NCI-H2029 treated with DMSO at 0.1 percent for 48 hours (cell line): ENCODE measurements at regions not wholly inside any gene's neighbourhood (a gene's known extent, or its start where the extent isn't known, plus 50 kb on each side); places are given as distances from the start of the nearest gene placed in this dataset.
"Not testable (repeated sequence)": the region's sequence is repeated elsewhere in the genome, so short reads cannot be mapped to it uniquely, and the experiment has no call there.

Source experiments
- DNase-seq: peaks from one replicate; lab custom pipeline; 2025; lab: John Stamatoyannopoulos, UW

- no peak for DNase-seq
Measured at GRCh38 chr15:81939604-81940440, 106.0 kb downstream of the MEX3B start.

- no peak for DNase-seq
Measured at GRCh38 chr15:81937189-81937588, 108.6 kb downstream of the MEX3B start.

GRCh38 chr15:81930582-81931369 lies 115.0 kb downstream of the MEX3B start:
- no peak for DNase-seq

GRCh38 chr15:81929557-81929956 lies 116.3 kb downstream of the MEX3B start:
- DNase-seq: no peak

- no peak for DNase-seq
Measured at GRCh38 chr15:81926981-81927380, 118.8 kb downstream of the MEX3B start.

GRCh38 chr15:81924729-81925128 lies 121.1 kb downstream of the MEX3B start:
- no peak for DNase-seq

GRCh38 chr15:81923561-81924350 lies 122.1 kb downstream of the MEX3B start:
- no peak for DNase-seq

GRCh38 chr15:81922143-81922542 lies 123.7 kb downstream of the MEX3B start:
- no peak for DNase-seq

- no peak for DNase-seq
Measured at GRCh38 chr15:81921163-81921562, 124.7 kb downstream of the MEX3B start.

GRCh38 chr15:81918767-81919166 lies 127.1 kb downstream of the MEX3B start:
- DNase-seq: not testable (repeated sequence)

GRCh38 chr15:81916451-81916850 lies 129.4 kb downstream of the MEX3B start:
- no peak for DNase-seq

- no peak for DNase-seq
Measured at GRCh38 chr15:81915990-81916389, 129.8 kb downstream of the MEX3B start.

- peak; percentile 9 for DNase-seq
Measured at GRCh38 chr15:81914734-81915256, 131.0 kb downstream of the MEX3B start.

- no peak for DNase-seq
Measured at GRCh38 chr15:81914333-81914732, 131.5 kb downstream of the MEX3B start.

- DNase-seq: no peak
Measured at GRCh38 chr15:81911022-81911971, 134.5 kb downstream of the MEX3B start.

- no peak for DNase-seq
Measured at GRCh38 chr15:81910355-81911021, 135.3 kb downstream of the MEX3B start.

GRCh38 chr15:81909011-81909358 lies 136.8 kb downstream of the MEX3B start:
- DNase-seq: no peak

GRCh38 chr15:81908111-81908510 lies 137.7 kb downstream of the MEX3B start:
- no peak for DNase-seq

GRCh38 chr15:81907521-81907920 lies 138.3 kb downstream of the MEX3B start:
- DNase-seq: no peak

GRCh38 chr15:81905889-81906288 lies 139.9 kb downstream of the MEX3B start:
- DNase-seq: no peak

GRCh38 chr15:81901319-81901718 lies 144.5 kb downstream of the MEX3B start:
- no peak for DNase-seq
